ENCODE measurements at regions not wholly inside any gene's neighbourhood (a gene's known extent, or its start where the extent isn't known, plus 50 kb on each side); places are given as distances from the start of the nearest gene placed in this dataset.

GRCh38 chr2:228479014-228479413 lies 297.5 kb upstream of the SPHKAP start:
- Histone ChIP-seq H3K4me3 (no peak overlapping the region), H3K4me1 (no peaks in the 10 kb centered on the region), H3K9me3 (no peaks in the 10 kb centered on the region), H3K27me3 (no peaks in the 10 kb centered on the region), H3K27ac (no peak overlapping the region), H3K36me3 (no peaks in the 10 kb centered on the region)
- DNase-seq (no peak), ATAC-seq (ENCODE audit: low FRiP score in 2 of 2) (no peak)
- TF ChIP-seq CTCF (IDR thresholded peaks at IDR 0.05) (no peak), EP300 (IDR thresholded peaks at IDR 0.05) (no peak), POLR2AphosphoS5 (IDR thresholded peaks at IDR 0.05) (no peak), POLR2A (IDR thresholded peaks at IDR 0.05) (no peak)

- TF ChIP-seq POLR2A (IDR thresholded peaks at IDR 0.05) (no peak), EP300 (IDR thresholded peaks at IDR 0.05) (no peak), CTCF (IDR thresholded peaks at IDR 0.05) (no peak), POLR2AphosphoS5 (IDR thresholded peaks at IDR 0.05) (no peak)
- WGBS, 2 donors: 29 to 37% methylated on average over 2 of the region's 2 CpGs
- Histone ChIP-seq H3K27ac (no peak overlapping the region), H3K36me3 (no peaks in the 10 kb centered on the region), H3K4me3 (no peak overlapping the region), H3K27me3 (no peaks in the 10 kb centered on the region), H3K4me1 (no peaks in the 10 kb centered on the region), H3K9me3 (no peaks in the 10 kb centered on the region)
- ATAC-seq (ENCODE audit: low FRiP score in 2 of 2) (no peak), DNase-seq (no peak)
These were observed 293.0 kb upstream of the SPHKAP start for GRCh38 chr2:228474466-228474865.

- H3K9me3 ChIP-seq: no peaks in the 10 kb centered on the region
- TF ChIP-seq EP300 (IDR thresholded peaks at IDR 0.05): no peak
- TF ChIP-seq POLR2A (IDR thresholded peaks at IDR 0.05): no peak
- TF ChIP-seq POLR2AphosphoS5 (IDR thresholded peaks at IDR 0.05): no peak
- H3K27ac ChIP-seq: no peak overlapping the region
- H3K4me3 ChIP-seq: no peak overlapping the region
- H3K36me3 ChIP-seq: no peaks in the 10 kb centered on the region
- ATAC-seq (ENCODE audit: low FRiP score in 2 of 2) (no peak), DNase-seq (no peak)
- no peaks in the 10 kb centered on the region for H3K27me3 ChIP-seq
- H3K4me1 ChIP-seq: no peaks in the 10 kb centered on the region
These were observed 288.2 kb upstream of the SPHKAP start for GRCh38 chr2:228469721-228470120.

GRCh38 chr2:228466851-228467250 lies 285.4 kb upstream of the SPHKAP start:
- ATAC-seq (ENCODE audit: low FRiP score in 2 of 2): no peak
- Histone ChIP-seq H3K27ac (no peak overlapping the region), H3K9me3 (no peaks in the 10 kb centered on the region), H3K4me3 (no peak overlapping the region), H3K36me3 (no peaks in the 10 kb centered on the region), H3K27me3 (no peaks in the 10 kb centered on the region), H3K4me1 (no peaks in the 10 kb centered on the region)
- WGBS, 2 donors: 59 to 74% methylated on average over 2 of the region's 2 CpGs
- DNase-seq: no peak
- TF ChIP-seq CTCF (IDR thresholded peaks at IDR 0.05): no peak
- TF ChIP-seq POLR2AphosphoS5 (IDR thresholded peaks at IDR 0.05): no peak
- no peak for TF ChIP-seq EP300 (IDR thresholded peaks at IDR 0.05)
- no peak for TF ChIP-seq POLR2A (IDR thresholded peaks at IDR 0.05)

- H3K9me3 ChIP-seq: peaks cover 0 to 4% (median 0%) of the 10 kb centered on the region in 4 donors
- DNase-seq (no peak), ATAC-seq (ENCODE audit: low FRiP score in 2 of 2) (no peak)
- no peak overlapping the region for H3K4me3 ChIP-seq
- WGBS, 2 donors: 63 to 64% methylated on average over 4 of the region's 4 CpGs
- no peaks in the 10 kb centered on the region for H3K4me1 ChIP-seq
- H3K36me3 ChIP-seq: no peaks in the 10 kb centered on the region
- no peak overlapping the region for H3K27ac ChIP-seq
- H3K27me3 ChIP-seq: no peaks in the 10 kb centered on the region
- TF ChIP-seq EP300 (IDR thresholded peaks at IDR 0.05): no peak
- no peak for TF ChIP-seq POLR2AphosphoS5 (IDR thresholded peaks at IDR 0.05)
- TF ChIP-seq CTCF (IDR thresholded peaks at IDR 0.05): no peak
- TF ChIP-seq POLR2A (IDR thresholded peaks at IDR 0.05): no peak
These were observed 283.9 kb upstream of the SPHKAP start for GRCh38 chr2:228465408-228465807.
